ENCODE measurements at regions not wholly inside any gene's neighbourhood (a gene's known extent, or its start where the extent isn't known, plus 50 kb on each side); places are given as distances from the start of the nearest gene placed in this dataset.

GRCh38 chr1:201759194-201759815 lies 69.7 kb upstream of the IPO9 start:
- DNase-seq (ENCODE audit: low read depth) = no peak
- H3K4me3 ChIP-seq (ENCODE audit: low read depth, low read length) = no peak overlapping the region
- TF ChIP-seq MAX (IDR thresholded peaks at IDR 0.05; ENCODE audit: low read depth, low read length) = no peak
- no peak for TF ChIP-seq CTCF (IDR thresholded peaks at IDR 0.05; ENCODE audit: low read depth, low read length)
- no peak for TF ChIP-seq MYC (IDR thresholded peaks at IDR 0.05; ENCODE audit: low read depth, low read length)
- no peak for TF ChIP-seq POLR2A (IDR thresholded peaks at IDR 0.05; ENCODE audit: extremely low read depth, insufficient read length)

GRCh38 chr1:201760516-201760915 lies 68.4 kb upstream of the IPO9 start:
- DNase-seq (ENCODE audit: low read depth) = no peak
- H3K4me3 ChIP-seq (ENCODE audit: low read depth, low read length) = no peak overlapping the region

GRCh38 chr1:201761178-201761577 lies 67.8 kb upstream of the IPO9 start:
- TF ChIP-seq CTCF (IDR thresholded peaks at IDR 0.05; ENCODE audit: low read depth, low read length) (no peak), MYC (IDR thresholded peaks at IDR 0.05; ENCODE audit: low read depth, low read length) (no peak), POLR2A (IDR thresholded peaks at IDR 0.05; ENCODE audit: extremely low read depth, insufficient read length) (no peak), MAX (IDR thresholded peaks at IDR 0.05; ENCODE audit: low read depth, low read length) (no peak)

More at GRCh38 chr1:201760516-201760915, 68.4 kb upstream of the IPO9 start:
- no peak for TF ChIP-seq CTCF (IDR thresholded peaks at IDR 0.05; ENCODE audit: low read depth, low read length)
- no peak for TF ChIP-seq POLR2A (IDR thresholded peaks at IDR 0.05; ENCODE audit: extremely low read depth, insufficient read length)
- no peak for TF ChIP-seq MAX (IDR thresholded peaks at IDR 0.05; ENCODE audit: low read depth, low read length)
- TF ChIP-seq MYC (IDR thresholded peaks at IDR 0.05; ENCODE audit: low read depth, low read length) = no peak

GRCh38 chr1:201761871-201762270 lies 67.1 kb upstream of the IPO9 start:
- TF ChIP-seq MYC (IDR thresholded peaks at IDR 0.05; ENCODE audit: low read depth, low read length) (no peak), MAX (IDR thresholded peaks at IDR 0.05; ENCODE audit: low read depth, low read length) (no peak), POLR2A (IDR thresholded peaks at IDR 0.05; ENCODE audit: extremely low read depth, insufficient read length) (no peak)
- DNase-seq (ENCODE audit: low read depth) = no peak
- no peak overlapping the region for H3K4me3 ChIP-seq (ENCODE audit: low read depth, low read length)

More at GRCh38 chr1:201761178-201761577, 67.8 kb upstream of the IPO9 start:
- H3K4me3 ChIP-seq (ENCODE audit: low read depth, low read length) = no peak overlapping the region
- DNase-seq (ENCODE audit: low read depth) = no peak

- no peak for DNase-seq (ENCODE audit: low read depth)
- no peak overlapping the region for H3K4me3 ChIP-seq (ENCODE audit: low read depth, low read length)
- no peak for TF ChIP-seq MYC (IDR thresholded peaks at IDR 0.05; ENCODE audit: low read depth, low read length)
- no peak for TF ChIP-seq MAX (IDR thresholded peaks at IDR 0.05; ENCODE audit: low read depth, low read length)
- no peak for TF ChIP-seq POLR2A (IDR thresholded peaks at IDR 0.05; ENCODE audit: extremely low read depth, insufficient read length)
- TF ChIP-seq CTCF (IDR thresholded peaks at IDR 0.05; ENCODE audit: low read depth, low read length) = no peak
Observed at GRCh38 chr1:201762381-201762780, 66.6 kb upstream of the IPO9 start.

GRCh38 chr1:201763455-201764140 lies 65.4 kb upstream of the IPO9 start:
- H3K4me3 ChIP-seq (ENCODE audit: low read depth, low read length) = no peak overlapping the region
- no peak for TF ChIP-seq MYC (IDR thresholded peaks at IDR 0.05; ENCODE audit: low read depth, low read length)
- DNase-seq (ENCODE audit: low read depth) = no peak

Data from NB4 (cell line).